RWPE2 (cell line): ENCODE measurements at regions not wholly inside any gene's neighbourhood (a gene's known extent, or its start where the extent isn't known, plus 50 kb on each side); places are given as distances from the start of the nearest gene placed in this dataset.

Source experiments
- ATAC-seq: fragments of 200-7000 bp; cut with Tn5 transposase; 3 replicates; pipeline ENCODE4 v1.9.1; 2021; ENCODE audit warnings: low read depth
- DNase-seq: peaks from one replicate; pipeline ENCODE4 v3.0.0-alpha.2; 2020; ENCODE audit warnings: low spot score
- H3K27ac ChIP-seq: fragments of 450-650 bp; 2 replicates; pipeline ENCODE4 v1.5.1; 2017; ENCODE audit warnings: mild to moderate bottlenecking; ENCODE audit not compliant: poor library complexity, severe bottlenecking
- H3K27me3 ChIP-seq: fragments of 250-450 bp; sonication (Bioruptor Pico); 2 replicates; pipeline ENCODE4 v1.5.1; 2021; ENCODE audit warnings: mild to moderate bottlenecking, moderate library complexity; ENCODE audit not compliant: insufficient read depth, poor library complexity, severe bottlenecking
- H3K36me3 ChIP-seq: fragments of 250-450 bp; sonication (Bioruptor Pico); 2 replicates; pipeline ENCODE4 v1.5.1; 2020; ENCODE audit warnings: low read depth, mild to moderate bottlenecking, moderate library complexity
- H3K4me1 ChIP-seq: fragments of 250-450 bp; sonication (Bioruptor Pico); 2 replicates; pipeline ENCODE4 v1.5.1; 2021; ENCODE audit warnings: mild to moderate bottlenecking, moderate library complexity; ENCODE audit not compliant: insufficient read depth, poor library complexity, severe bottlenecking
- H3K4me3 ChIP-seq: fragments of 250-450 bp; sonication (Bioruptor Pico); 2 replicates; pipeline ENCODE4 v1.5.1; 2021; ENCODE audit warnings: mild to moderate bottlenecking, moderate library complexity; ENCODE audit not compliant: severe bottlenecking
- H3K9me3 ChIP-seq: fragments of 250-450 bp; sonication (Bioruptor Pico); 2 replicates; pipeline ENCODE4 v1.5.1; 2021; ENCODE audit warnings: mild to moderate bottlenecking, moderate library complexity; ENCODE audit not compliant: severe bottlenecking
- TF ChIP-seq, protein P1 (sequence below): fragments of 450-650 bp; IDR thresholded peaks from one replicate; pipeline ENCODE4 v1.5.1; 2017; ENCODE audit warnings: mild to moderate bottlenecking, moderate library complexity; ENCODE audit not compliant: poor library complexity, severe bottlenecking

GRCh38 chr5:38165435-38165834 lies 92.9 kb upstream of the EGFLAM start:
- Histone ChIP-seq H3K9me3 (no peaks in the 10 kb centered on the region), H3K36me3 (no peaks in the 10 kb centered on the region), H3K4me3 (no peak overlapping the region), H3K27me3 (peaks cover 42% of the 10 kb centered on the region), H3K27ac (no peak overlapping the region), H3K4me1 (no peaks in the 10 kb centered on the region)
- DNase-seq, result no peak
- TF ChIP-seq, protein P1, sequence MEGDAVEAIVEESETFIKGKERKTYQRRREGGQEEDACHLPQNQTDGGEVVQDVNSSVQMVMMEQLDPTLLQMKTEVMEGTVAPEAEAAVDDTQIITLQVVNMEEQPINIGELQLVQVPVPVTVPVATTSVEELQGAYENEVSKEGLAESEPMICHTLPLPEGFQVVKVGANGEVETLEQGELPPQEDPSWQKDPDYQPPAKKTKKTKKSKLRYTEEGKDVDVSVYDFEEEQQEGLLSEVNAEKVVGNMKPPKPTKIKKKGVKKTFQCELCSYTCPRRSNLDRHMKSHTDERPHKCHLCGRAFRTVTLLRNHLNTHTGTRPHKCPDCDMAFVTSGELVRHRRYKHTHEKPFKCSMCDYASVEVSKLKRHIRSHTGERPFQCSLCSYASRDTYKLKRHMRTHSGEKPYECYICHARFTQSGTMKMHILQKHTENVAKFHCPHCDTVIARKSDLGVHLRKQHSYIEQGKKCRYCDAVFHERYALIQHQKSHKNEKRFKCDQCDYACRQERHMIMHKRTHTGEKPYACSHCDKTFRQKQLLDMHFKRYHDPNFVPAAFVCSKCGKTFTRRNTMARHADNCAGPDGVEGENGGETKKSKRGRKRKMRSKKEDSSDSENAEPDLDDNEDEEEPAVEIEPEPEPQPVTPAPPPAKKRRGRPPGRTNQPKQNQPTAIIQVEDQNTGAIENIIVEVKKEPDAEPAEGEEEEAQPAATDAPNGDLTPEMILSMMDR, result no peak
- no peak for ATAC-seq

- ATAC-seq, result no peak
- no peaks in the 10 kb centered on the region for H3K4me1 ChIP-seq
- no peaks in the 10 kb centered on the region for H3K9me3 ChIP-seq
- H3K4me3 ChIP-seq, result no peak overlapping the region
- H3K27me3 ChIP-seq, result peaks cover 44% of the 10 kb centered on the region
- TF ChIP-seq, protein P1, result no peak
- no peaks in the 10 kb centered on the region for H3K36me3 ChIP-seq
- H3K27ac ChIP-seq, result no peak overlapping the region
- no peak for DNase-seq
Measured at GRCh38 chr5:38164776-38165399, 93.5 kb upstream of the EGFLAM start.

GRCh38 chr5:38163636-38164237 lies 94.6 kb upstream of the EGFLAM start:
- TF ChIP-seq, protein P1, result no peak
- no peak overlapping the region for H3K4me3 ChIP-seq
- no peak for ATAC-seq
- no peak for DNase-seq
- no peaks in the 10 kb centered on the region for H3K4me1 ChIP-seq
- H3K9me3 ChIP-seq, result no peaks in the 10 kb centered on the region
- peaks cover 50% of the 10 kb centered on the region for H3K27me3 ChIP-seq
- H3K36me3 ChIP-seq, result no peaks in the 10 kb centered on the region
- no peak overlapping the region for H3K27ac ChIP-seq

GRCh38 chr5:38162625-38163024 lies 95.7 kb upstream of the EGFLAM start:
- H3K4me1 ChIP-seq, result no peaks in the 10 kb centered on the region
- no peaks in the 10 kb centered on the region for H3K9me3 ChIP-seq
- ATAC-seq, result no peak
- TF ChIP-seq, protein P1, result no peak
- no peak overlapping the region for H3K4me3 ChIP-seq
- DNase-seq, result no peak
- H3K36me3 ChIP-seq, result no peaks in the 10 kb centered on the region
- H3K27ac ChIP-seq, result no peak overlapping the region
- H3K27me3 ChIP-seq, result peaks cover 50% of the 10 kb centered on the region

GRCh38 chr5:38157024-38157423 lies 101.3 kb upstream of the EGFLAM start:
- Histone ChIP-seq H3K4me1 (no peaks in the 10 kb centered on the region), H3K4me3 (no peak overlapping the region), H3K27me3 (peaks cover 60% of the 10 kb centered on the region), H3K27ac (no peak overlapping the region), H3K36me3 (no peaks in the 10 kb centered on the region), H3K9me3 (no peaks in the 10 kb centered on the region)
- no peak for ATAC-seq
- TF ChIP-seq, protein P1, result no peak
- DNase-seq, result no peak
